ENCODE measurements at regions not wholly inside any gene's neighbourhood (a gene's known extent, or its start where the extent isn't known, plus 50 kb on each side); places are given as distances from the start of the nearest gene placed in this dataset.

- ATAC-seq: no peak
- no peak overlapping the region for H2AFZ ChIP-seq (ENCODE audit: low read length)
- no peak overlapping the region for H3K4me2 ChIP-seq (ENCODE audit: low read length)
- no peak for DNase-seq
- no peaks in the 10 kb centered on the region for H3K4me1 ChIP-seq (ENCODE audit: insufficient read depth, low read length)
- H3K79me2 ChIP-seq (ENCODE audit: low read length): no peaks in the 10 kb centered on the region
- H3K9me2 ChIP-seq (replicated peaks; ENCODE audit: low read length): no peaks in the 10 kb centered on the region
- intact Hi-C loops (cut with micrococcal nuclease): no loop called here
- H3K9ac ChIP-seq (ENCODE audit: low read length): no peak overlapping the region
- no TSS peak for BruUV-seq (replicated peaks)
- H3K27me3 ChIP-seq (ENCODE audit: low read length): no peaks in the 10 kb centered on the region
- ChIA-PET POLR2A (ENCODE audit: unreplicated experiment) (no interaction called here), CTCF (no interaction called here)
- no peaks in the 10 kb centered on the region for H3F3A ChIP-seq (ENCODE audit: low read length, unreplicated experiment)
- H3K4me3 ChIP-seq (ENCODE audit: low read length): no peak overlapping the region
- TF ChIP-seq CTCF (conservative IDR thresholded peaks at IDR 0.05; ENCODE audit: low read depth, low read length) (no peak), EZH2phosphoT487 (IDR thresholded peaks at IDR 0.05; ENCODE audit: borderline replicate concordance, low read length) (no peak), EZH2 (IDR thresholded peaks at IDR 0.05; ENCODE audit: low read length, unreplicated experiment) (no peak)
- no peaks in the 10 kb centered on the region for H3K9me3 ChIP-seq (ENCODE audit: low read length)
- no peak overlapping the region for H3K27ac ChIP-seq (ENCODE audit: low read length)
- no peaks in the 10 kb centered on the region for H3K36me3 ChIP-seq (ENCODE audit: low read depth, low read length)
- no peaks in the 10 kb centered on the region for H4K20me1 ChIP-seq (ENCODE audit: low read length)
Measured at GRCh38 chr18:33983126-33983525, 241.6 kb downstream of the NOL4 start.

- Histone ChIP-seq H3K79me2 (ENCODE audit: low read length) (no peaks in the 10 kb centered on the region), H3K9me3 (ENCODE audit: low read length) (no peaks in the 10 kb centered on the region), H3F3A (ENCODE audit: low read length, unreplicated experiment) (no peaks in the 10 kb centered on the region), H3K4me3 (ENCODE audit: low read length) (no peak overlapping the region), H3K4me1 (ENCODE audit: insufficient read depth, low read length) (no peaks in the 10 kb centered on the region), H3K4me2 (ENCODE audit: low read length) (no peak overlapping the region), H3K36me3 (ENCODE audit: low read depth, low read length) (no peaks in the 10 kb centered on the region), H3K9me2 (replicated peaks; ENCODE audit: low read length) (no peaks in the 10 kb centered on the region), H4K20me1 (ENCODE audit: low read length) (no peaks in the 10 kb centered on the region), H3K27me3 (ENCODE audit: low read length) (no peaks in the 10 kb centered on the region), H3K9ac (ENCODE audit: low read length) (no peak overlapping the region), H2AFZ (ENCODE audit: low read length) (no peak overlapping the region), H3K27ac (ENCODE audit: low read length) (no peak overlapping the region)
- DNase-seq (no peak), ATAC-seq (peak; percentile 37; the same call in 1 of the 2 replicates)
- intact Hi-C loops (cut with micrococcal nuclease): no loop called here
- TF ChIP-seq CTCF (conservative IDR thresholded peaks at IDR 0.05; ENCODE audit: low read depth, low read length) (no peak), EZH2phosphoT487 (IDR thresholded peaks at IDR 0.05; ENCODE audit: borderline replicate concordance, low read length) (no peak), EZH2 (IDR thresholded peaks at IDR 0.05; ENCODE audit: low read length, unreplicated experiment) (no peak)
- ChIA-PET CTCF (no interaction called here), POLR2A (ENCODE audit: unreplicated experiment) (no interaction called here)
- no TSS peak for BruUV-seq (replicated peaks)
Measured at GRCh38 chr18:33960417-33960816, 264.3 kb downstream of the NOL4 start.

GRCh38 chr18:33959609-33960008 lies 265.1 kb downstream of the NOL4 start:
- no peak overlapping the region for H2AFZ ChIP-seq (ENCODE audit: low read length)
- H3K27me3 ChIP-seq (ENCODE audit: low read length): no peaks in the 10 kb centered on the region
- CTCF ChIA-PET: no interaction called here
- intact Hi-C loops (cut with micrococcal nuclease): no loop called here
- TF ChIP-seq CTCF (conservative IDR thresholded peaks at IDR 0.05; ENCODE audit: low read depth, low read length) (no peak), EZH2 (IDR thresholded peaks at IDR 0.05; ENCODE audit: low read length, unreplicated experiment) (no peak), EZH2phosphoT487 (IDR thresholded peaks at IDR 0.05; ENCODE audit: borderline replicate concordance, low read length) (no peak)
- no TSS peak for BruUV-seq (replicated peaks)
- H3K4me3 ChIP-seq (ENCODE audit: low read length): no peak overlapping the region
- no peaks in the 10 kb centered on the region for H4K20me1 ChIP-seq (ENCODE audit: low read length)
- no peak overlapping the region for H3K9ac ChIP-seq (ENCODE audit: low read length)
- no peak for DNase-seq
- H3K79me2 ChIP-seq (ENCODE audit: low read length): no peaks in the 10 kb centered on the region
- no peak for ATAC-seq
- no peaks in the 10 kb centered on the region for H3K36me3 ChIP-seq (ENCODE audit: low read depth, low read length)
- no peaks in the 10 kb centered on the region for H3F3A ChIP-seq (ENCODE audit: low read length, unreplicated experiment)
- H3K9me2 ChIP-seq (replicated peaks; ENCODE audit: low read length): no peaks in the 10 kb centered on the region
- no peak overlapping the region for H3K4me2 ChIP-seq (ENCODE audit: low read length)
- no peaks in the 10 kb centered on the region for H3K4me1 ChIP-seq (ENCODE audit: insufficient read depth, low read length)
- no peak overlapping the region for H3K27ac ChIP-seq (ENCODE audit: low read length)
- POLR2A ChIA-PET (ENCODE audit: unreplicated experiment): no interaction called here
- no peaks in the 10 kb centered on the region for H3K9me3 ChIP-seq (ENCODE audit: low read length)
